CD14-positive monocyte (primary cell): ENCODE measurements at regions not wholly inside any gene's neighbourhood (a gene's known extent, or its start where the extent isn't known, plus 50 kb on each side); places are given as distances from the start of the nearest gene placed in this dataset.

Experiments used
- DNase-seq, 3 donors: peaks; one replicate each; pipeline ENCODE4 v3.0.0-alpha.2; 2011 to 2022
- H2AFZ ChIP-seq: 2 replicates; pipeline ENCODE4 v1.6.0; 2012; ENCODE audit warnings: mild to moderate bottlenecking, low read depth, low read length, inconsistent platforms; ENCODE audit not compliant: insufficient read depth, poor library complexity, severe bottlenecking
- H3K27ac ChIP-seq, 2 donors: 1 replicate in 1 of 2; 2 replicates in 1 of 2; pipeline ENCODE4 v1.5.1; 2012 to 2013; ENCODE audit warnings: low read length in 2 of 2, control low read depth in 1 of 2, inconsistent platforms in 1 of 2, low read depth in 1 of 2, mild to moderate bottlenecking in 1 of 2
- H3K27me3 ChIP-seq, 2 donors: one replicate each; pipeline versions ENCODE4 v1.6.0 to v1.6.1; 2011 to 2013; ENCODE audit warnings: low read length in 2 of 2; ENCODE audit not compliant: control insufficient read depth in 2 of 2, insufficient read depth in 2 of 2
- H3K36me3 ChIP-seq, 2 donors: replicated peaks in 1 of 2; 1 replicate in 1 of 2; 2 replicates in 1 of 2; pipeline versions ENCODE4 v1.5.1 to v1.6.1; 2012 to 2013; ENCODE audit warnings: low read length in 2 of 2, control low read depth in 1 of 2, inconsistent platforms in 1 of 2, mild to moderate bottlenecking in 1 of 2; ENCODE audit not compliant: insufficient read depth in 2 of 2, control insufficient read depth in 1 of 2
- H3K4me1 ChIP-seq, 2 donors: 1 replicate in 1 of 2; 2 replicates in 1 of 2; pipeline versions ENCODE4 v1.5.1 to v1.6.1; 2012 to 2013; ENCODE audit warnings: low read length in 2 of 2, control low read depth in 1 of 2, inconsistent platforms in 1 of 2, mild to moderate bottlenecking in 1 of 2, moderate library complexity in 1 of 2; ENCODE audit not compliant: insufficient read depth in 2 of 2, control insufficient read depth in 1 of 2
- H3K4me2 ChIP-seq: replicated peaks from 2 replicates; pipeline ENCODE3; 2012; ENCODE audit warnings: low read length, moderate library complexity, mild to moderate bottlenecking; ENCODE audit not compliant: poor library complexity, severe bottlenecking; ENCODE audit errors: extremely low read depth
- H3K4me3 ChIP-seq, 3 experiments: fragments of 200-600 bp in 1 of 3; sonication (generic) in 1 of 3; replicated peaks in 1 of 3; 1 replicate in 2 of 3; 2 replicates in 1 of 3; pipeline ENCODE4 v1.5.1; 2011 to 2013; ENCODE audit warnings: low read length in 3 of 3, mild to moderate bottlenecking in 3 of 3, control low read depth in 2 of 3, low read depth in 2 of 3, inconsistent platforms in 1 of 3, moderate library complexity in 1 of 3
- H3K79me2 ChIP-seq: 2 replicates; pipeline ENCODE4 v1.6.0; 2012; ENCODE audit warnings: mild to moderate bottlenecking, control low read depth, inconsistent platforms, low read length, moderate library complexity; ENCODE audit not compliant: insufficient read depth
- H3K9ac ChIP-seq: 2 replicates; pipeline ENCODE4 v1.6.0; 2017; ENCODE audit warnings: low read length, mild to moderate bottlenecking; ENCODE audit not compliant: insufficient read depth, poor library complexity, severe bottlenecking
- H3K9me3 ChIP-seq, 2 donors: replicated peaks in 1 of 2; 1 replicate in 1 of 2; 2 replicates in 1 of 2; pipeline versions ENCODE4 v1.5.1 to v1.6.1; 2012 to 2013; ENCODE audit warnings: low read length in 2 of 2, control low read depth in 1 of 2; ENCODE audit not compliant: control insufficient read depth in 1 of 2, insufficient read depth in 1 of 2
- H4K20me1 ChIP-seq: 2 replicates; pipeline ENCODE4 v1.6.0; 2012; ENCODE audit warnings: mild to moderate bottlenecking, low read length, control low read depth, moderate library complexity; ENCODE audit not compliant: insufficient read depth
- H3K27ac Mint-ChIP-seq, 7 donors: one replicate each; pipeline ENCODE4 v1.8.0; 2020; ENCODE audit warnings: mild to moderate bottlenecking in 7 of 7, mixed read lengths in 7 of 7, moderate library complexity in 6 of 7, inconsistent platforms in 2 of 7
- H3K27me3 Mint-ChIP-seq, 3 donors: one replicate each; pipeline ENCODE4 v1.8.0; 2021 to 2022; ENCODE audit warnings: low read depth in 3 of 3, mild to moderate bottlenecking in 3 of 3, mixed read lengths in 3 of 3, moderate library complexity in 3 of 3, inconsistent platforms in 1 of 3
- H3K36me3 Mint-ChIP-seq, 2 donors: one replicate each; pipeline ENCODE4 v1.8.0; 2020; ENCODE audit warnings: mixed read lengths in 2 of 2, inconsistent platforms in 1 of 2, mild to moderate bottlenecking in 1 of 2
- H3K4me1 Mint-ChIP-seq: one replicate; pipeline ENCODE4 v1.8.0; 2020; ENCODE audit warnings: mild to moderate bottlenecking, mixed read lengths
- H3K4me3 Mint-ChIP-seq, 2 donors: one replicate each; pipeline ENCODE4 v1.8.0; 2020; ENCODE audit warnings: mild to moderate bottlenecking in 2 of 2, mixed read lengths in 2 of 2, moderate library complexity in 1 of 2
- H3K9me3 Mint-ChIP-seq, 7 donors: one replicate each; pipeline ENCODE4 v1.8.0; 2020 to 2022; ENCODE audit warnings: mixed read lengths in 7 of 7, mild to moderate bottlenecking in 6 of 7, moderate library complexity in 6 of 7, inconsistent platforms in 2 of 7
- WGBS: methylation state at CpG from one replicate; pipeline ENCODE4 v1.1.5; 2013; ENCODE audit warnings: missing lambda C conversion rate; ENCODE audit not compliant: insufficient coverage; 5-methylcytosine and 5-hydroxymethylcytosine counted together
- intact Hi-C, 2 donors: fragments of 100-400 bp; cut with micrococcal nuclease; formaldehyde crosslinking; loops; one replicate each; pipeline versions ENCODE4 v1.15.0 to v1.15.1; 2023
- TF ChIP-seq, protein P1 (sequence below): fragments of 200-600 bp; IDR thresholded peaks from one replicate; pipeline ENCODE4 v1.8.0; 2022; ENCODE audit warnings: antibody characterized with exemption, mild to moderate bottlenecking

DNA sequence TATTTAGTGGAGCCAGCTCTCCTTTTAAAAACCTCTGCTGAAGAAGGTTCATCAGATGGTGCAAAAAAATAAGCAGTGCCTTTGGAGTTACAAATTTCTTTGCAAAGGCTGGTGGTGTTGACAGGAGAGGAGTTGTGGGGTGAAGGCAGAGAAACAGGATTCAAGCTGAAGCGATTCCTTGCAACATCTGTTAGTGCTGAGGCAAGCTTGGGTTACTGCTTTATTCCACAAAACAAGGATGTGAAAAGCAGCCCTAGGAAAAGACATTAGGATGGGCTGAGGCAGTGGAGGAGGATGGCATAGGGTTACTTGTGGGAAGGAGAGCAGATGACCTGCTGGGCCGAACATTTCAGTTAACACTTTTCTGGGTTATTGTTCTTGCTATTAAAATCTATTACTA is 390.7 kb downstream of the DLEU7 start:
- no peaks in the 10 kb centered on the region for H4K20me1 ChIP-seq
- Mint-ChIP-seq H3K27me3 (peaks cover 0 to 4% (median 0%) of the 10 kb centered on the region in 3 donors), H3K4me3 (no peak overlapping the region), H3K9me3 (peaks cover 0 to 4% (median 0%) of the 10 kb centered on the region in 7 donors), H3K27ac (no peak overlapping the region), H3K4me1 (peaks cover 26% of the 10 kb centered on the region), H3K36me3 (no peaks in the 10 kb centered on the region)
- H3K9me3 ChIP-seq = no peaks in the 10 kb centered on the region
- TF ChIP-seq, protein P1, sequence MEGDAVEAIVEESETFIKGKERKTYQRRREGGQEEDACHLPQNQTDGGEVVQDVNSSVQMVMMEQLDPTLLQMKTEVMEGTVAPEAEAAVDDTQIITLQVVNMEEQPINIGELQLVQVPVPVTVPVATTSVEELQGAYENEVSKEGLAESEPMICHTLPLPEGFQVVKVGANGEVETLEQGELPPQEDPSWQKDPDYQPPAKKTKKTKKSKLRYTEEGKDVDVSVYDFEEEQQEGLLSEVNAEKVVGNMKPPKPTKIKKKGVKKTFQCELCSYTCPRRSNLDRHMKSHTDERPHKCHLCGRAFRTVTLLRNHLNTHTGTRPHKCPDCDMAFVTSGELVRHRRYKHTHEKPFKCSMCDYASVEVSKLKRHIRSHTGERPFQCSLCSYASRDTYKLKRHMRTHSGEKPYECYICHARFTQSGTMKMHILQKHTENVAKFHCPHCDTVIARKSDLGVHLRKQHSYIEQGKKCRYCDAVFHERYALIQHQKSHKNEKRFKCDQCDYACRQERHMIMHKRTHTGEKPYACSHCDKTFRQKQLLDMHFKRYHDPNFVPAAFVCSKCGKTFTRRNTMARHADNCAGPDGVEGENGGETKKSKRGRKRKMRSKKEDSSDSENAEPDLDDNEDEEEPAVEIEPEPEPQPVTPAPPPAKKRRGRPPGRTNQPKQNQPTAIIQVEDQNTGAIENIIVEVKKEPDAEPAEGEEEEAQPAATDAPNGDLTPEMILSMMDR = no peak
- no peaks in the 10 kb centered on the region for H3K36me3 ChIP-seq
- no CpG with 5 or more reads among the region's 2 CpGs for WGBS
- no peaks in the 10 kb centered on the region for H3K79me2 ChIP-seq
- intact Hi-C loops = loop anchor here in 1 of 2 donors (10.0 kb wide), 1 partner anchor 128 kb away; no protein-coding TSS in a partner anchor
- H3K27ac ChIP-seq = no peak overlapping the region
- no peak for DNase-seq
- H2AFZ ChIP-seq = no peak overlapping the region
- peaks cover 20 to 24% of the 10 kb centered on the region in 2 donors for H3K4me1 ChIP-seq
- no peak overlapping the region for H3K9ac ChIP-seq
- no peak overlapping the region for H3K4me2 ChIP-seq
- no peak overlapping the region for H3K4me3 ChIP-seq
- no peaks in the 10 kb centered on the region for H3K27me3 ChIP-seq

DNA sequence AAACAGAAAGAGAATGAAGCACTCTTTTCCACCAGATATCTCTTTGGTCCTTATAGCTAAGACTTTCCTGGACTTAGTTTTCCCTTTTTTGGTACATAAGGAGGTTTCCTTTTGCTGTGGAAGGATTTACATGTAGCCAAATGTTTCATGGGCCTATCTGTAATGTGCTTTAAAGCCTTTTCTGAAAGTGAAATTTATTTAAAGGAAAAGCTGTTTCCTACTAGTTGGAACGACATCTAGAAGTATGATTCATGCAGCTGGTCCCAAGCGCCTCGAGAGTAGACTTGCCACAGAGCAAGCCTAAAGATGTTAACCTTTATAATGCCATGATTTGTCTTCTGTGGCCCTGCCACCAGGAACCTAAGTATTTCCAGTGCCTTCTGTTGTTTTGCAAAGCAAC is 390.3 kb downstream of the DLEU7 start:
- no peak for DNase-seq
- Mint-ChIP-seq H3K27ac (no peak overlapping the region), H3K27me3 (peaks cover 0 to 4% (median 0%) of the 10 kb centered on the region in 3 donors), H3K9me3 (peaks cover 0 to 4% (median 0%) of the 10 kb centered on the region in 7 donors), H3K4me1 (peaks cover 27% of the 10 kb centered on the region), H3K4me3 (no peak overlapping the region), H3K36me3 (no peaks in the 10 kb centered on the region)
- Histone ChIP-seq H3K79me2 (no peaks in the 10 kb centered on the region), H2AFZ (no peak overlapping the region), H3K27ac (no peak overlapping the region), H3K4me2 (no peak overlapping the region), H4K20me1 (no peaks in the 10 kb centered on the region), H3K9me3 (no peaks in the 10 kb centered on the region), H3K27me3 (no peaks in the 10 kb centered on the region), H3K4me1 (peaks cover 20 to 26% of the 10 kb centered on the region in 2 donors), H3K4me3 (no peak overlapping the region), H3K36me3 (no peaks in the 10 kb centered on the region), H3K9ac (no peak overlapping the region)
- intact Hi-C loops = loop anchor here in 1 of 2 donors (10.0 kb wide), 1 partner anchor 128 kb away; no protein-coding TSS in a partner anchor
- WGBS = 43% methylated on average over 3 of the region's 3 CpGs
- TF ChIP-seq, protein P1 = no peak
